RPMI8226 (cell line): ENCODE measurements at regions not wholly inside any gene's neighbourhood (a gene's known extent, or its start where the extent isn't known, plus 50 kb on each side); places are given as distances from the start of the nearest gene placed in this dataset.
"Not testable (repeated sequence)": the region's sequence is repeated elsewhere in the genome, so short reads cannot be mapped to it uniquely, and the experiment has no call there.

Experiments used
- DNase-seq: peaks from one replicate; pipeline ENCODE4 v3.0.0-alpha.2; 2015

GRCh38 chr7:66413379-66414114 lies 208.4 kb downstream of the TPST1 start:
- no peak for DNase-seq

GRCh38 chr7:66415659-66416265 lies 210.6 kb downstream of the TPST1 start:
- DNase-seq = no peak

- DNase-seq = no peak
Observed at GRCh38 chr7:66418537-66418936, 210.1 kb upstream of the KCTD7 start.

GRCh38 chr7:66419210-66419609 lies 209.5 kb upstream of the KCTD7 start:
- DNase-seq = no peak

- DNase-seq = no peak
Observed at GRCh38 chr7:66421830-66422475, 206.7 kb upstream of the KCTD7 start.

GRCh38 chr7:66423729-66424128 lies 205.0 kb upstream of the KCTD7 start:
- no peak for DNase-seq

- DNase-seq = no peak
Observed at GRCh38 chr7:66426332-66426731, 202.3 kb upstream of the KCTD7 start.

GRCh38 chr7:66426996-66427395 lies 201.7 kb upstream of the KCTD7 start:
- no peak for DNase-seq

- no peak for DNase-seq
Observed at GRCh38 chr7:66427956-66428355, 200.7 kb upstream of the KCTD7 start.

GRCh38 chr7:66429498-66430163 lies 199.1 kb upstream of the KCTD7 start:
- DNase-seq = no peak

- no peak for DNase-seq
Observed at GRCh38 chr7:66430164-66430545, 198.5 kb upstream of the KCTD7 start.

- not testable (repeated sequence) for DNase-seq
Observed at GRCh38 chr7:66438703-66439405, 189.8 kb upstream of the KCTD7 start.

- DNase-seq = no peak
Observed at GRCh38 chr7:66442385-66442784, 186.3 kb upstream of the KCTD7 start.

- no peak for DNase-seq
Observed at GRCh38 chr7:66443946-66444345, 184.7 kb upstream of the KCTD7 start.

- DNase-seq = not testable (repeated sequence)
Observed at GRCh38 chr7:66447007-66447406, 181.7 kb upstream of the KCTD7 start.

- not testable (repeated sequence) for DNase-seq
Observed at GRCh38 chr7:66450814-66451213, 177.9 kb upstream of the KCTD7 start.

- DNase-seq = not testable (repeated sequence)
Observed at GRCh38 chr7:66451713-66452112, 177.0 kb upstream of the KCTD7 start.

- peak; percentile 5 for DNase-seq
Observed at GRCh38 chr7:66452165-66452564, 176.5 kb upstream of the KCTD7 start.

- DNase-seq = no peak
Observed at GRCh38 chr7:66453340-66453739, 175.3 kb upstream of the KCTD7 start.

GRCh38 chr7:66454600-66455225 lies 174.0 kb upstream of the KCTD7 start:
- no peak for DNase-seq

GRCh38 chr7:66455432-66455831 lies 173.2 kb upstream of the KCTD7 start:
- DNase-seq = not testable (repeated sequence)

- DNase-seq = not testable (repeated sequence)
Observed at GRCh38 chr7:66456431-66456830, 172.2 kb upstream of the KCTD7 start.
